OCI-M1 (cell line): ENCODE measurements at regions not wholly inside any gene's neighbourhood (a gene's known extent, or its start where the extent isn't known, plus 50 kb on each side); places are given as distances from the start of the nearest gene placed in this dataset.
"Not testable (repeated sequence)": the region's sequence is repeated elsewhere in the genome, so short reads cannot be mapped to it uniquely, and the experiment has no call there.

Source experiments
- DNase-seq: peaks from one replicate; lab custom pipeline; 2025; lab: John Stamatoyannopoulos, UW

GRCh38 chr13:104632736-104633135 lies 1566.5 kb upstream of the SLC10A2 start:
- no peak for DNase-seq

- DNase-seq, result no peak
These were observed 1559.0 kb upstream of the SLC10A2 start for GRCh38 chr13:104625201-104625600.

GRCh38 chr13:104616990-104617389 lies 1550.8 kb upstream of the SLC10A2 start:
- peak; percentile 38 for DNase-seq

- no peak for DNase-seq
These were observed 1548.3 kb upstream of the SLC10A2 start for GRCh38 chr13:104614361-104615145.

GRCh38 chr13:104608331-104608730 lies 1542.1 kb upstream of the SLC10A2 start:
- DNase-seq, result no peak

GRCh38 chr13:104605435-104605834 lies 1539.2 kb upstream of the SLC10A2 start:
- not testable (repeated sequence) for DNase-seq

- DNase-seq, result no peak
These were observed 1531.4 kb upstream of the SLC10A2 start for GRCh38 chr13:104597546-104598180.

- no peak for DNase-seq
These were observed 1529.3 kb upstream of the SLC10A2 start for GRCh38 chr13:104595511-104595910.

GRCh38 chr13:104594806-104595205 lies 1528.6 kb upstream of the SLC10A2 start:
- DNase-seq, result no peak

GRCh38 chr13:104593693-104594092 lies 1527.5 kb upstream of the SLC10A2 start:
- DNase-seq, result no peak

GRCh38 chr13:104593251-104593576 lies 1527.0 kb upstream of the SLC10A2 start:
- DNase-seq, result no peak

GRCh38 chr13:104592545-104593250 lies 1526.5 kb upstream of the SLC10A2 start:
- DNase-seq, result no peak

- DNase-seq, result no peak
These were observed 1525.9 kb upstream of the SLC10A2 start for GRCh38 chr13:104592127-104592526.

GRCh38 chr13:104586051-104586746 lies 1520.0 kb upstream of the SLC10A2 start:
- peak; percentile 13 for DNase-seq

- DNase-seq, result no peak
These were observed 1518.3 kb upstream of the SLC10A2 start for GRCh38 chr13:104584481-104584880.

GRCh38 chr13:104580931-104581330 lies 1514.7 kb upstream of the SLC10A2 start:
- DNase-seq, result no peak

- peak; percentile 42 for DNase-seq
These were observed 1511.0 kb upstream of the SLC10A2 start for GRCh38 chr13:104577071-104577815.

- DNase-seq, result no peak
These were observed 1505.6 kb upstream of the SLC10A2 start for GRCh38 chr13:104571893-104572229.

- peak; percentile 77 for DNase-seq
These were observed 1505.1 kb upstream of the SLC10A2 start for GRCh38 chr13:104571161-104571892.

- DNase-seq, result no peak
These were observed 1500.9 kb upstream of the SLC10A2 start for GRCh38 chr13:104567114-104567513.

GRCh38 chr13:104565888-104566287 lies 1499.7 kb upstream of the SLC10A2 start:
- DNase-seq, result no peak
